ENCODE measurements at regions not wholly inside any gene's neighbourhood (a gene's known extent, or its start where the extent isn't known, plus 50 kb on each side); places are given as distances from the start of the nearest gene placed in this dataset.

DNA sequence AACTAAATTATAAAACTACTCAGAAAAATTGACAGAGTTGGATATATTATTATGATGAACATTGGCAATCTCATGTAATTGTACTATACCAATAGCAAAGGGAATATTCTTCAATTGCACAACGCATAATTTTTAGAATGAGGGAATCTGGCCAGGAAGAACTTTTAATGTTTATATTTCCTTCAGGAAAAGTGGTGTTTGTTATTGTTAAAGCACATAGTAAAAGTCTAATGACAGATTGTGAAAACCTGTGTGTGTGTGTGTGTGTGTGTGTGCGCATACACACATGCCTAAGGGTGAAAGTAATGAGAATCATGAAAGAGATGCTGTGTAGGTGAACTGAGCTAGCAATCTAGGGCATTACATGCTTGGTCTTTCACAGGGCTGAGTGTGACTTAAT, 877.7 kb downstream of the SLC6A15 start:
- TF ChIP-seq POLR2AphosphoS5 (IDR thresholded peaks at IDR 0.05; ENCODE audit: borderline replicate concordance, low read depth, low read length) (no peak), EZH2 (IDR thresholded peaks at IDR 0.05) (no peak), FOXP2 (optimal IDR thresholded peaks at IDR 0.05; ENCODE audit: control extremely low read depth, extremely low read length, insufficient read depth) (no peak)
